ENCODE measurements at regions not wholly inside any gene's neighbourhood (a gene's known extent, or its start where the extent isn't known, plus 50 kb on each side); places are given as distances from the start of the nearest gene placed in this dataset.

DNA sequence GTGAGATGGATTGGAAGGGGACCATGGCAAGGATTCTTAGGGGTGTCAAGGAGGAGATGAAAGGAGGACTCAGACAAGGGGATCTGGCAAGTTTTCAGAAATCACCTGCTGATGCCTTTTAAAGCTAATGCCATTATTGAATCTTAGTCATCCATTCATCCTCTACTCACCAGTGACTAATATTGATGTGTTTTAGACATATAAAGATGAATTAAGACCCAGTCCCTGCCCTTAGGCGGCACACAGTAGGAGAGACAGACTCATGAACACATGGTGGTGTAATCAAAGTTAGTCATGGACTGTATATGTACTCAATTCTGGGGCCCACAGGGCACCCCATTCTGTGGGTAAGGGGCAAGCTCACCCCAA, 56.5 kb upstream of the ATL2 start:
- Histone ChIP-seq H3K9me3 (replicated peaks; ENCODE audit: control insufficient read depth, insufficient read depth, low read length) (no peaks in the 10 kb centered on the region), H3K27me3 (replicated peaks in 1 of 2; ENCODE audit: control insufficient read depth in 2 of 2, insufficient read depth in 2 of 2, low read length in 1 of 2) (no peaks in the 10 kb centered on the region), H3K27ac (ENCODE audit: control insufficient read depth, insufficient read depth) (no peak overlapping the region), H3K4me3 (no peak overlapping the region), H2AFZ (ENCODE audit: control insufficient read depth, low read depth, low read length) (no peak overlapping the region), H3K4me2 (ENCODE audit: control insufficient read depth, insufficient read depth) (no peak overlapping the region), H4K20me1 (ENCODE audit: control insufficient read depth, insufficient read depth) (no peaks in the 10 kb centered on the region), H3K4me1 (ENCODE audit: control insufficient read depth, insufficient read depth, low read length) (peaks cover 9% of the 10 kb centered on the region), H3K9ac (ENCODE audit: control insufficient read depth, insufficient read depth, low read length) (no peak overlapping the region), H3K79me2 (ENCODE audit: control insufficient read depth, insufficient read depth, low read length) (no peaks in the 10 kb centered on the region), H3K36me3 (ENCODE audit: control insufficient read depth in 2 of 2, insufficient read depth in 2 of 2, low read length in 1 of 2) (no peaks in the 10 kb centered on the region)
- no peak for ATAC-seq
- TF ChIP-seq YY1 (IDR thresholded peaks at IDR 0.05; ENCODE audit: low read depth, low read length), result no peak
- no peak for TF ChIP-seq ZNF274 (IDR thresholded peaks at IDR 0.05; ENCODE audit: insufficient read depth, insufficient read length)
- TF ChIP-seq ZNF207 (IDR thresholded peaks at IDR 0.05; ENCODE audit: borderline replicate concordance), result no peak
- TF ChIP-seq MTA3 (IDR thresholded peaks at IDR 0.05; ENCODE audit: borderline replicate concordance, low read length), result no peak
- TF ChIP-seq, protein P1, sequence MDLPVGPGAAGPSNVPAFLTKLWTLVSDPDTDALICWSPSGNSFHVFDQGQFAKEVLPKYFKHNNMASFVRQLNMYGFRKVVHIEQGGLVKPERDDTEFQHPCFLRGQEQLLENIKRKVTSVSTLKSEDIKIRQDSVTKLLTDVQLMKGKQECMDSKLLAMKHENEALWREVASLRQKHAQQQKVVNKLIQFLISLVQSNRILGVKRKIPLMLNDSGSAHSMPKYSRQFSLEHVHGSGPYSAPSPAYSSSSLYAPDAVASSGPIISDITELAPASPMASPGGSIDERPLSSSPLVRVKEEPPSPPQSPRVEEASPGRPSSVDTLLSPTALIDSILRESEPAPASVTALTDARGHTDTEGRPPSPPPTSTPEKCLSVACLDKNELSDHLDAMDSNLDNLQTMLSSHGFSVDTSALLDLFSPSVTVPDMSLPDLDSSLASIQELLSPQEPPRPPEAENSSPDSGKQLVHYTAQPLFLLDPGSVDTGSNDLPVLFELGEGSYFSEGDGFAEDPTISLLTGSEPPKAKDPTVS (IDR thresholded peaks at IDR 0.05; ENCODE audit: low read depth, low read length), result no peak
- TF ChIP-seq, protein P2, sequence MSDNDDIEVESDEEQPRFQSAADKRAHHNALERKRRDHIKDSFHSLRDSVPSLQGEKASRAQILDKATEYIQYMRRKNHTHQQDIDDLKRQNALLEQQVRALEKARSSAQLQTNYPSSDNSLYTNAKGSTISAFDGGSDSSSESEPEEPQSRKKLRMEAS (IDR thresholded peaks at IDR 0.05; ENCODE audit: low read depth, low read length), result no peak
- no peak for TF ChIP-seq ZNF384 (IDR thresholded peaks at IDR 0.05; ENCODE audit: borderline replicate concordance, low read depth, low read length)
- TF ChIP-seq BACH1 (IDR thresholded peaks at IDR 0.05; ENCODE audit: borderline replicate concordance), result no peak
- ChIA-PET RAD21 (ENCODE audit: unreplicated experiment) (no interaction called here), CTCF (interaction anchor here (0.8 kb wide), 1 partner anchor 75 kb away, joined by 4 read pairs; no protein-coding TSS in a partner anchor), POLR2A (interaction anchor here (0.5 to 0.8 kb wide), 2 partner anchors 56 to 806 kb away, joined by 3 read pairs; partner anchors contain the start of gene ATL2), SMC1A (ENCODE audit: uncharacterized antibody, unreplicated experiment) (interaction anchor here (0.5 to 1.1 kb wide), 3 partner anchors 24 to 208 kb away, joined by 3 read pairs; no protein-coding TSS in a partner anchor)
- in situ Hi-C loops (cut with MboI) (no loop called here), intact Hi-C loops (cut with micrococcal nuclease; ENCODE audit: unreplicated experiment) (no loop called here)
- WGBS (ENCODE audit: insufficient coverage, insufficient replicate concordance, low lambda C conversion rate, missing lambda C conversion rate), result 48% methylated on average over 1 of the region's 1 CpG
- BruUV-seq (replicated peaks), result no TSS peak
- no peak for FAIRE-seq
- DNase-seq (ENCODE audit: low read depth, low spot score), result no peak
